Suprapubic skin (tissue), 3 donors: ENCODE measurements at regions not wholly inside any gene's neighbourhood (a gene's known extent, or its start where the extent isn't known, plus 50 kb on each side); places are given as distances from the start of the nearest gene placed in this dataset.
"Not testable (repeated sequence)": the region's sequence is repeated elsewhere in the genome, so short reads cannot be mapped to it uniquely, and the experiment has no call there.

Experiments used
- CTCF ChIP-seq, 2 donors: fragments of 200-600 bp in 1 of 2; fragments of 450-650 bp in 1 of 2; sonication (generic) in 1 of 2; IDR thresholded peaks; one replicate each; pipeline ENCODE4 v1.5.1; 2016 to 2019; ENCODE audit warnings: antibody characterized with exemption in 2 of 2, mild to moderate bottlenecking in 1 of 2, moderate library complexity in 1 of 2
- POLR2A ChIP-seq, 2 donors: fragments of 450-650 bp; IDR thresholded peaks; one replicate each; pipeline ENCODE4 v1.6.1; 2017; ENCODE audit warnings: antibody characterized with exemption in 2 of 2, mild to moderate bottlenecking in 2 of 2, moderate library complexity in 2 of 2

GRCh38 chr15:46098006-46098405 is 463.2 kb downstream of the SQOR start:
- not testable (repeated sequence) for TF ChIP-seq CTCF, POLR2A (IDR thresholded peaks at IDR 0.05)
